Fibroblast of lung (primary cell): ENCODE measurements at regions not wholly inside any gene's neighbourhood (a gene's known extent, or its start where the extent isn't known, plus 50 kb on each side); places are given as distances from the start of the nearest gene placed in this dataset.
"Not testable (repeated sequence)": the region's sequence is repeated elsewhere in the genome, so short reads cannot be mapped to it uniquely, and the experiment has no call there.

Experiments
- DNase-seq, 2 donors: peaks; one replicate each; pipeline versions ENCODE4 v3.0.0 to v3.0.0-alpha.2; 2010; ENCODE audit warnings: low read depth in 2 of 2
- H2AFZ ChIP-seq: 2 replicates; pipeline ENCODE4 v1.5.1; 2012; ENCODE audit warnings: low read length, control low read depth, inconsistent platforms
- H3K27ac ChIP-seq: 2 replicates; pipeline ENCODE4 v1.5.1; 2011; ENCODE audit warnings: low read length, control low read depth; ENCODE audit not compliant: insufficient read depth
- H3K27me3 ChIP-seq: 2 replicates; pipeline ENCODE4 v1.5.1; 2011; ENCODE audit warnings: mild to moderate bottlenecking, low read length; ENCODE audit not compliant: control insufficient read depth, insufficient read depth
- H3K36me3 ChIP-seq: 2 replicates; pipeline ENCODE4 v1.5.1; 2011; ENCODE audit warnings: low read length; ENCODE audit not compliant: control insufficient read depth, insufficient read depth
- H3K4me1 ChIP-seq: 2 replicates; pipeline ENCODE4 v1.5.1; 2011; ENCODE audit warnings: low read length; ENCODE audit not compliant: control insufficient read depth, insufficient read depth; ENCODE audit errors: extremely low read depth
- H3K4me2 ChIP-seq: 2 replicates; pipeline ENCODE4 v1.5.1; 2011; ENCODE audit warnings: low read length, control low read depth; ENCODE audit not compliant: insufficient read depth; ENCODE audit errors: extremely low read depth
- H3K4me3 ChIP-seq, 4 experiments: fragments of 200-600 bp in 1 of 4; sonication (generic) in 1 of 4; replicated peaks in 1 of 4; 2 replicates each; pipeline ENCODE4 v1.5.1; 2011 to 2016; ENCODE audit warnings: low read length in 4 of 4, low read depth in 3 of 4, mild to moderate bottlenecking in 3 of 4, control low read depth in 2 of 4, inconsistent platforms in 1 of 4, mixed read lengths in 1 of 4; ENCODE audit not compliant: insufficient read depth in 1 of 4; ENCODE audit errors: control extremely low read depth in 1 of 4
- H3K79me2 ChIP-seq: 2 replicates; pipeline ENCODE4 v1.5.1; 2012; ENCODE audit warnings: mild to moderate bottlenecking, low read length, inconsistent platforms; ENCODE audit not compliant: control insufficient read depth, insufficient read depth
- H3K9ac ChIP-seq: 2 replicates; pipeline ENCODE4 v1.5.1; 2011; ENCODE audit warnings: mild to moderate bottlenecking, low read length, control low read depth; ENCODE audit not compliant: insufficient read depth
- H3K9me3 ChIP-seq: 2 replicates; pipeline ENCODE4 v1.5.1; 2012; ENCODE audit warnings: low read depth, low read length; ENCODE audit not compliant: control insufficient read depth, insufficient read depth
- H4K20me1 ChIP-seq: 2 replicates; pipeline ENCODE4 v1.5.1; 2011; ENCODE audit warnings: low read length; ENCODE audit not compliant: control insufficient read depth, insufficient read depth; ENCODE audit errors: extremely low read depth
- CTCF ChIP-seq, 2 donors: IDR thresholded peaks in 1 of 2; conservative IDR thresholded peaks in 1 of 2; 1 replicate in 1 of 2; 2 replicates in 1 of 2; pipeline ENCODE4 v1.5.1; 2011 to 2012; ENCODE audit warnings: low read length in 2 of 2, control low read depth in 1 of 2, inconsistent platforms in 1 of 2, low read depth in 1 of 2, mild to moderate bottlenecking in 1 of 2
- EZH2 ChIP-seq: IDR thresholded peaks from 2 replicates; pipeline ENCODE4 v1.5.1; 2012; ENCODE audit warnings: low read length, control low read depth, mild to moderate bottlenecking; ENCODE audit errors: missing control alignments

GRCh38 chr14:22176957-22177356 is 412.1 kb downstream of the DAD1 start:
- no peaks in the 10 kb centered on the region for H3K36me3 ChIP-seq
- TF ChIP-seq EZH2 = no peak
- TF ChIP-seq CTCF (conservative IDR thresholded peaks at IDR 0.05 in 1 of 2, IDR thresholded peaks at IDR 0.05 in 1 of 2; ENCODE audit: low read depth in 1 of 2, low read length in 2 of 2) = no peak
- no peak overlapping the region for H3K9ac ChIP-seq
- H3K4me2 ChIP-seq = no peak overlapping the region
- peaks cover 7% of the 10 kb centered on the region for H3K27me3 ChIP-seq
- no peak overlapping the region for H3K27ac ChIP-seq
- H4K20me1 ChIP-seq = no peaks in the 10 kb centered on the region
- H3K9me3 ChIP-seq = no peaks in the 10 kb centered on the region
- no peak overlapping the region for H2AFZ ChIP-seq
- DNase-seq = no peak
- H3K4me3 ChIP-seq = no peak overlapping the region
- no peaks in the 10 kb centered on the region for H3K4me1 ChIP-seq
- no peaks in the 10 kb centered on the region for H3K79me2 ChIP-seq

- not testable (repeated sequence) for H2AFZ ChIP-seq, H3K9me3 ChIP-seq
These were observed 413.8 kb downstream of the DAD1 start for GRCh38 chr14:22175278-22175558.

GRCh38 chr14:22174412-22175277 is 414.4 kb downstream of the DAD1 start:
- no peak overlapping the region for H3K27ac ChIP-seq
- no peaks in the 10 kb centered on the region for H3K27me3 ChIP-seq
- H3K36me3 ChIP-seq = no peaks in the 10 kb centered on the region
- no peaks in the 10 kb centered on the region for H3K79me2 ChIP-seq
- no peak overlapping the region for H2AFZ ChIP-seq
- H3K4me3 ChIP-seq = no peak overlapping the region
- H3K4me1 ChIP-seq = no peaks in the 10 kb centered on the region
- no peak overlapping the region for H3K9ac ChIP-seq
- TF ChIP-seq EZH2 = no peak
- TF ChIP-seq CTCF (conservative IDR thresholded peaks at IDR 0.05 in 1 of 2, IDR thresholded peaks at IDR 0.05 in 1 of 2; ENCODE audit: low read depth in 1 of 2, low read length in 2 of 2) = no peak
- no peaks in the 10 kb centered on the region for H3K9me3 ChIP-seq
- no peak for DNase-seq
- no peaks in the 10 kb centered on the region for H4K20me1 ChIP-seq
- H3K4me2 ChIP-seq = no peak overlapping the region

More at GRCh38 chr14:22175278-22175558, 413.8 kb downstream of the DAD1 start:
- DNase-seq, H3K27ac ChIP-seq, H3K4me1 ChIP-seq, H3K36me3 ChIP-seq, H3K4me2 ChIP-seq, H3K4me3 ChIP-seq, H4K20me1 ChIP-seq, H3K79me2 ChIP-seq, H3K9ac ChIP-seq, H3K27me3 ChIP-seq: not testable (repeated sequence)
